GM12878 (cell line): ENCODE measurements at regions not wholly inside any gene's neighbourhood (a gene's known extent, or its start where the extent isn't known, plus 50 kb on each side); places are given as distances from the start of the nearest gene placed in this dataset.

Experiments used
- ATAC-seq: fragments of 200-7000 bp; cut with Tn5 transposase; 3 replicates; pipeline ENCODE4 v1.9.1; 2020; ENCODE audit warnings: mild to moderate bottlenecking, moderate library complexity
- BruUV-seq: library from RNA; stranded (reverse); fragments of 400-500 nt; replicated peaks from 2 replicates; lab custom pipeline; 2021; lab: Mats Ljungman, UMichigan
- CTCF ChIA-PET: fragments of 300-600 bp; sonication (Branson Sonifier 250); formaldehyde crosslinking; extraction: SDS; loops from one replicate; lab custom pipeline; 2021; ENCODE audit warnings: inconsistent platforms; lab: Yijun Ruan, JAX
- POLR2A ChIA-PET: fragments of 350-600 bp; formaldehyde crosslinking; extraction: SDS; loops from one replicate; lab custom pipeline; 2021; ENCODE audit warnings: inconsistent platforms; lab: Charles Lee
- RAD21 ChIA-PET: fragments of 300-600 bp; sonication (Branson Sonifier 250); formaldehyde crosslinking; loops from one replicate; lab custom pipeline; 2023; ENCODE audit warnings: antibody characterized with exemption; ENCODE audit not compliant: unreplicated experiment; lab: Charles Lee
- SMC1A ChIA-PET: fragments of 300-600 bp; sonication (Branson Sonifier 250); formaldehyde crosslinking; loops from one replicate; lab custom pipeline; 2023; ENCODE audit not compliant: unreplicated experiment, uncharacterized antibody; lab: Charles Lee
- DNase-seq: peaks from one replicate; pipeline ENCODE4 v3.0.0-alpha.2; 2011; ENCODE audit warnings: low read depth, low spot score
- FAIRE-seq: peaks from 3 replicates; lab custom pipeline; 2011; peaks lifted over from hg19 to GRCh38; lab: Jason Lieb, UNC
- H2AFZ ChIP-seq: 2 replicates; pipeline ENCODE4 v1.6.0; 2011; ENCODE audit warnings: low read depth, low read length, control low read depth; ENCODE audit not compliant: control insufficient read depth
- H3K27ac ChIP-seq: 2 replicates; pipeline ENCODE4 v1.5.1; 2011; ENCODE audit warnings: control low read depth; ENCODE audit not compliant: control insufficient read depth, insufficient read depth
- H3K27me3 ChIP-seq, 2 experiments: replicated peaks in 1 of 2; 2 replicates each; pipeline versions ENCODE4 v1.6.0 to v1.6.1; 2011; ENCODE audit warnings: low read length in 1 of 2; ENCODE audit not compliant: control insufficient read depth in 2 of 2, insufficient read depth in 2 of 2
- H3K36me3 ChIP-seq, 2 experiments: 2 replicates each; pipeline ENCODE4 v1.5.1; 2011; ENCODE audit warnings: low read length in 1 of 2; ENCODE audit not compliant: control insufficient read depth in 2 of 2, insufficient read depth in 2 of 2
- H3K4me1 ChIP-seq: 2 replicates; pipeline ENCODE4 v1.6.1; 2011; ENCODE audit warnings: mild to moderate bottlenecking, low read length, moderate library complexity, mixed read lengths; ENCODE audit not compliant: control insufficient read depth, insufficient read depth
- H3K4me2 ChIP-seq: 2 replicates; pipeline ENCODE4 v1.6.0; 2011; ENCODE audit warnings: control low read depth; ENCODE audit not compliant: control insufficient read depth, insufficient read depth
- H3K4me3 ChIP-seq: fragments of 200-600 bp; sonication (generic); 2 replicates; pipeline ENCODE4 v1.5.1; 2016
- H3K79me2 ChIP-seq: 2 replicates; pipeline ENCODE4 v1.6.0; 2011; ENCODE audit warnings: low read length; ENCODE audit not compliant: control insufficient read depth, insufficient read depth
- H3K9ac ChIP-seq: 2 replicates; pipeline ENCODE4 v1.8.0; 2011; ENCODE audit warnings: low read length, control low read depth, mixed read lengths; ENCODE audit not compliant: control insufficient read depth, insufficient read depth
- H3K9me3 ChIP-seq: replicated peaks from 3 replicates; pipeline ENCODE4 v1.5.1; 2011; ENCODE audit warnings: mild to moderate bottlenecking, low read length; ENCODE audit not compliant: control insufficient read depth, insufficient read depth
- H4K20me1 ChIP-seq: 2 replicates; pipeline ENCODE4 v1.6.0; 2011; ENCODE audit not compliant: control insufficient read depth, insufficient read depth
- BACH1 ChIP-seq: fragments of 450-650 bp; IDR thresholded peaks from 2 replicates; pipeline ENCODE4 v1.6.1; 2017; ENCODE audit warnings: mild to moderate bottlenecking, borderline replicate concordance
- BCL11A ChIP-seq: IDR thresholded peaks from 2 replicates; pipeline ENCODE4 v1.6.1; 2011; ENCODE audit warnings: low read depth, low read length
- CHD2 ChIP-seq: IDR thresholded peaks from 2 replicates; pipeline ENCODE4 v1.6.1; 2011; ENCODE audit warnings: low read depth, low read length, improper control_type of control experiment, borderline replicate concordance
- EP300 ChIP-seq, 2 experiments: fragments of 150-350 bp in 1 of 2; IDR thresholded peaks; 2 replicates each; pipeline ENCODE4 v1.6.1; 2011 to 2012; ENCODE audit warnings: low read depth in 2 of 2, low read length in 2 of 2, borderline replicate concordance in 1 of 2, improper control_type of control experiment in 1 of 2, inconsistent platforms in 1 of 2; ENCODE audit not compliant: control insufficient read depth in 1 of 2
- FOS ChIP-seq: IDR thresholded peaks from 3 replicates; pipeline ENCODE4 v1.6.1; 2011; ENCODE audit warnings: borderline replicate concordance; ENCODE audit not compliant: insufficient read length; ENCODE audit errors: extremely low read depth
- FOXM1 ChIP-seq: IDR thresholded peaks from 2 replicates; pipeline ENCODE4 v1.6.1; 2012; ENCODE audit warnings: low read depth, mild to moderate bottlenecking, inconsistent platforms, low read length, moderate library complexity
- GABPA ChIP-seq: IDR thresholded peaks from 2 replicates; pipeline ENCODE4 v1.6.1; 2014; ENCODE audit warnings: antibody characterized with exemption, low read depth, mild to moderate bottlenecking, inconsistent platforms
- IRF4 ChIP-seq: IDR thresholded peaks from 2 replicates; pipeline ENCODE4 v1.6.1; 2011; ENCODE audit warnings: low read depth, low read length
- LARP7 ChIP-seq: fragments of 450-650 bp; IDR thresholded peaks from 2 replicates; pipeline ENCODE4 v1.6.1; 2017; ENCODE audit warnings: mild to moderate bottlenecking
- MTA3 ChIP-seq: IDR thresholded peaks from 2 replicates; pipeline ENCODE4 v1.6.1; 2012; ENCODE audit warnings: low read length, inconsistent platforms, borderline replicate concordance
- PML ChIP-seq: IDR thresholded peaks from 2 replicates; pipeline ENCODE4 v1.6.1; 2012; ENCODE audit warnings: low read length, inconsistent platforms
- POLR2A ChIP-seq: IDR thresholded peaks from 2 replicates; pipeline ENCODE4 v1.6.1; 2011; ENCODE audit warnings: low read depth, mild to moderate bottlenecking, low read length
- RBBP5 ChIP-seq: fragments of 200-600 bp; sonication (generic); conservative IDR thresholded peaks from 2 replicates; pipeline ENCODE4 v1.6.1; 2016
- SMAD1 ChIP-seq: fragments of 450-650 bp; IDR thresholded peaks from 2 replicates; pipeline ENCODE4 v1.6.1; 2018; ENCODE audit warnings: mild to moderate bottlenecking, low read depth; ENCODE audit not compliant: partially characterized antibody
- ZBED1 ChIP-seq: IDR thresholded peaks from 2 replicates; pipeline ENCODE4 v1.6.1; 2016; ENCODE audit warnings: borderline replicate concordance
- ZNF217 ChIP-seq: fragments of 450-650 bp; IDR thresholded peaks from 2 replicates; pipeline ENCODE4 v1.6.1; 2017; ENCODE audit warnings: antibody characterized with exemption, mild to moderate bottlenecking
- WGBS: methylation state at CpG from one replicate; pipeline ENCODE4 v1.1.6; 2016; ENCODE audit warnings: low lambda C conversion rate; ENCODE audit not compliant: insufficient replicate concordance, insufficient coverage; ENCODE audit errors: missing lambda C conversion rate; 5-methylcytosine and 5-hydroxymethylcytosine counted together
- in situ Hi-C: fragments of 300-500 bp; cut with MboI; formaldehyde crosslinking; loops from 9 replicates; pipeline ENCODE4 v1.14.3; 2018; ENCODE audit warnings: mixed read lengths
- intact Hi-C: fragments of 100-400 bp; cut with micrococcal nuclease; formaldehyde crosslinking; loops from one replicate; pipeline ENCODE4 v1.14.2; 2022; ENCODE audit not compliant: unreplicated experiment
- TF ChIP-seq, protein P1 (sequence below): IDR thresholded peaks from 2 replicates; pipeline ENCODE4 v1.6.1; 2011; ENCODE audit warnings: borderline replicate concordance, low read depth, mild to moderate bottlenecking, moderate library complexity, low read length; ENCODE audit not compliant: insufficient read depth, poor library complexity, severe bottlenecking

DNA sequence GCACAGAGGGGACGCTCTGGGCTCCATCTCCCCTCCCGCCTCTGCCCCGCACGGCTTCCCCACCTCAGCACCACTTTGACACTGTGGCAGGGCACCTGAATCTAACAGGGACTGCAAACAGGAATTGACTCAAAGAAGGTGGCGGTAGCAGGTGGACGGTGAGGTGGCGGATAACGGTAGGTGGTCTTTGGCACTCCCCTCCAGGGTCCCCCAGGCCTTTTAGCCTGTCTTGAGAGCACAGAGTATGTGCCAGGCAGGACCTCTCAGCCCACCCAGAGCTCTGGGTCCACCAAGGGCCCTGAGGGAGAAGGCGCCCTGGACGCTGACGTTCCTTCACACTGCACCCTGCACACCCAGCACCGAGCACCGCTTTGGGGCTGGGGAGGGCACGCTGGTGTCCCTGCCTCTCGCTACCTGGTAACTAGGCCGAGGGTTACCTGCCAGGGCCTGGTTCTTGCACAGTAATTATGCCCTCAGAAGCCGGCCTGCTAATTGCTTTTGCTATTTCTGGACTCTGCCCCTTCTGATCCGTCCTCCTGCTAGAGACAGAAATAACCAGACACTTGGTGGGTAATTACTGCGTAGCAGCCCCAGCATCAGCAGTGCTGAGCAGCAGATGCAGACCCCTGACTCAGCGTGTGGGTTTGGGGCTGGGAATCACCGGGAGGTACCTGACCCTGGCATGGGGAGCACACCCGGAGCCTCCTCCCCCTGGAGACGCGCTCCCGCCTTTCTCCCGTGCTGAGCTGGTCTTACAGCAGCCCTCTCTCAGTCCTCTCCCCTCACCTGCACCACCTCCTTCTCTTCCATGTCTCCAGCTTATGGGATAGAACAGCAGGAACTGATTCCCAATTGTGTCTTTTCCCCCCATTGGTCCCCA is 103.3 kb upstream of the B3GAT1 start:
- intact Hi-C loops: no loop called here
- Histone ChIP-seq H3K4me2 (no peak overlapping the region), H3K9me3 (no peaks in the 10 kb centered on the region), H3K36me3 (no peaks in the 10 kb centered on the region), H3K27ac (no peak overlapping the region), H2AFZ (no peak overlapping the region), H3K9ac (no peak overlapping the region), H3K79me2 (no peaks in the 10 kb centered on the region), H3K27me3 (peaks cover 0 to 2% of the 10 kb centered on the region in 2 experiments; a peak in 1 of 4 replicates), H3K4me1 (no peaks in the 10 kb centered on the region), H4K20me1 (no peaks in the 10 kb centered on the region), H3K4me3 (no peak overlapping the region)
- ChIA-PET RAD21 (no interaction called here), SMC1A (no interaction called here), POLR2A (no interaction called here), CTCF (no interaction called here)
- no peak for ATAC-seq
- no peak for DNase-seq
- BruUV-seq: no TSS peak
- FAIRE-seq: no peak
- 43% methylated on average over 26 of the region's 26 CpGs for WGBS
- in situ Hi-C loops: no loop called here
- TF ChIP-seq ZNF217: no peak
- no peak for TF ChIP-seq ZBED1
- TF ChIP-seq CHD2: no peak
- TF ChIP-seq MTA3: no peak
- TF ChIP-seq BCL11A: no peak
- no peak for TF ChIP-seq SMAD1
- TF ChIP-seq GABPA: no peak
- TF ChIP-seq EP300 (IDR thresholded peaks at IDR 0.05; ENCODE audit: borderline replicate concordance in 1 of 2, control insufficient read depth in 1 of 2, low read depth in 2 of 2, low read length in 2 of 2): no peak
- TF ChIP-seq FOXM1: no peak
- TF ChIP-seq POLR2A: no peak
- TF ChIP-seq IRF4: no peak
- TF ChIP-seq RBBP5: no peak
- TF ChIP-seq, protein P1, sequence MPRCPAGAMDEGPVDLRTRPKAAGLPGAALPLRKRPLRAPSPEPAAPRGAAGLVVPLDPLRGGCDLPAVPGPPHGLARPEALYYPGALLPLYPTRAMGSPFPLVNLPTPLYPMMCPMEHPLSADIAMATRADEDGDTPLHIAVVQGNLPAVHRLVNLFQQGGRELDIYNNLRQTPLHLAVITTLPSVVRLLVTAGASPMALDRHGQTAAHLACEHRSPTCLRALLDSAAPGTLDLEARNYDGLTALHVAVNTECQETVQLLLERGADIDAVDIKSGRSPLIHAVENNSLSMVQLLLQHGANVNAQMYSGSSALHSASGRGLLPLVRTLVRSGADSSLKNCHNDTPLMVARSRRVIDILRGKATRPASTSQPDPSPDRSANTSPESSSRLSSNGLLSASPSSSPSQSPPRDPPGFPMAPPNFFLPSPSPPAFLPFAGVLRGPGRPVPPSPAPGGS: no peak
- TF ChIP-seq BACH1: no peak
- TF ChIP-seq PML: no peak
- no peak for TF ChIP-seq LARP7
- TF ChIP-seq FOS: no peak
